Body of pancreas (tissue), 4 donors: ENCODE measurements at regions not wholly inside any gene's neighbourhood (a gene's known extent, or its start where the extent isn't known, plus 50 kb on each side); places are given as distances from the start of the nearest gene placed in this dataset.

Experiments used
- ATAC-seq: fragments of 150-250 bp; one replicate; pipeline ENCODE4 v1.9.1; 2016
- DNase-seq, 4 donors: peaks; one replicate each; pipeline ENCODE4 v3.0.0-alpha.2; 2019
- H3K27ac ChIP-seq, 4 donors: fragments of 200-600 bp; sonication (generic); 1 replicate in 3 of 4; 2 replicates in 1 of 4; pipeline versions ENCODE4 v1.5.1 to v1.6.1; 2016 to 2019; ENCODE audit warnings: mild to moderate bottlenecking in 1 of 4, mixed read lengths in 1 of 4, moderate library complexity in 1 of 4
- H3K27me3 ChIP-seq, 2 donors: fragments of 200-600 bp; sonication (generic); one replicate each; pipeline ENCODE4 v1.6.0; 2016; ENCODE audit warnings: mild to moderate bottlenecking in 1 of 2
- H3K36me3 ChIP-seq, 2 donors: fragments of 200-600 bp; sonication (generic); replicated peaks in 1 of 2; 2 replicates each; pipeline ENCODE4 v1.5.1; 2016; ENCODE audit warnings: low read depth in 2 of 2; ENCODE audit not compliant: insufficient read depth in 1 of 2
- H3K4me1 ChIP-seq: fragments of 200-600 bp; sonication (generic); one replicate; pipeline ENCODE4 v1.6.0; 2016
- H3K4me3 ChIP-seq, 2 donors: fragments of 200-600 bp; sonication (generic); 1 replicate in 1 of 2; 2 replicates in 1 of 2; pipeline ENCODE4 v1.5.1; 2016 to 2019
- H3K9me3 ChIP-seq, 3 donors: fragments of 200-600 bp; sonication (generic); 1 replicate in 2 of 3; 2 replicates in 1 of 3; pipeline ENCODE4 v1.5.1; 2016
- CTCF ChIP-seq, 7 experiments: fragments of 450-650 bp in 4 of 7; fragments of 200-600 bp in 3 of 7; sonication (generic) in 3 of 7; IDR thresholded peaks; one replicate each; pipeline ENCODE4 v1.5.1; 2016 to 2019; ENCODE audit warnings: antibody characterized with exemption in 7 of 7
- POLR2A ChIP-seq, 3 donors: fragments of 450-650 bp; IDR thresholded peaks; one replicate each; pipeline ENCODE4 v1.6.1; 2016; ENCODE audit warnings: antibody characterized with exemption in 3 of 3, mild to moderate bottlenecking in 2 of 3
- WGBS, 2 donors: methylation state at CpG; one replicate each; pipeline ENCODE4 v1.1.5; 2017; 5-methylcytosine and 5-hydroxymethylcytosine counted together
- intact Hi-C: fragments of 100-400 bp; cut with DNase I; formaldehyde crosslinking; loops from one replicate; pipeline ENCODE4 v1.15.1; 2023

- no peaks in the 10 kb centered on the region for H3K36me3 ChIP-seq
- intact Hi-C loops: no loop called here
- no peaks in the 10 kb centered on the region for H3K27me3 ChIP-seq
- WGBS, 2 donors: 76 to 96% methylated on average over 5 of the region's 5 CpGs
- H3K9me3 ChIP-seq: no peaks in the 10 kb centered on the region
- H3K4me3 ChIP-seq: no peak overlapping the region
- ATAC-seq: no peak
- H3K27ac ChIP-seq: no peak overlapping the region
- DNase-seq: no peak
- TF ChIP-seq CTCF (IDR thresholded peaks at IDR 0.05): no peak
- no peak for TF ChIP-seq POLR2A (IDR thresholded peaks at IDR 0.05)
- H3K4me1 ChIP-seq: peaks cover 3% of the 10 kb centered on the region
Observed at GRCh38 chr6:139680819-139681218, 306.4 kb upstream of the CITED2 start.

- Histone ChIP-seq H3K4me3 (no peak overlapping the region), H3K9me3 (no peaks in the 10 kb centered on the region), H3K4me1 (peaks cover 3% of the 10 kb centered on the region), H3K36me3 (no peaks in the 10 kb centered on the region), H3K27me3 (no peaks in the 10 kb centered on the region), H3K27ac (peak overlapping the region in 1 of 4 donors; percentile 25)
- TF ChIP-seq CTCF (IDR thresholded peaks at IDR 0.05) (no peak), POLR2A (IDR thresholded peaks at IDR 0.05) (no peak)
- no peak for DNase-seq
- 86 to 94% methylated on average over 3 of the region's 3 CpGs for WGBS, 2 donors
- no peak for ATAC-seq
- intact Hi-C loops: no loop called here
Observed at GRCh38 chr6:139679516-139680179, 305.2 kb upstream of the CITED2 start.

- TF ChIP-seq POLR2A (IDR thresholded peaks at IDR 0.05) (no peak), CTCF (IDR thresholded peaks at IDR 0.05) (no peak)
- intact Hi-C loops: no loop called here
Observed at GRCh38 chr6:139676718-139677117, 302.3 kb upstream of the CITED2 start.

GRCh38 chr6:139666284-139666683, 291.8 kb upstream of the CITED2 start:
- Histone ChIP-seq H3K9me3 (no peaks in the 10 kb centered on the region), H3K27me3 (no peaks in the 10 kb centered on the region), H3K4me3 (no peak overlapping the region), H3K27ac (no peak overlapping the region), H3K36me3 (no peaks in the 10 kb centered on the region), H3K4me1 (no peaks in the 10 kb centered on the region)
- DNase-seq (no peak), ATAC-seq (no peak)
- TF ChIP-seq CTCF (IDR thresholded peaks at IDR 0.05): no peak
- intact Hi-C loops: no loop called here

More at GRCh38 chr6:139676718-139677117, 302.3 kb upstream of the CITED2 start:
- ATAC-seq: no peak
- Histone ChIP-seq H3K27ac (no peak overlapping the region), H3K27me3 (no peaks in the 10 kb centered on the region), H3K4me1 (peaks cover 3% of the 10 kb centered on the region), H3K9me3 (no peaks in the 10 kb centered on the region), H3K36me3 (no peaks in the 10 kb centered on the region), H3K4me3 (no peak overlapping the region)
- no peak for DNase-seq

GRCh38 chr6:139663996-139664395, 289.5 kb upstream of the CITED2 start:
- no peak for TF ChIP-seq CTCF (IDR thresholded peaks at IDR 0.05)
- no peak for TF ChIP-seq POLR2A (IDR thresholded peaks at IDR 0.05)
- Histone ChIP-seq H3K36me3 (no peaks in the 10 kb centered on the region), H3K4me1 (peaks cover 12% of the 10 kb centered on the region), H3K27ac (no peak overlapping the region), H3K9me3 (no peaks in the 10 kb centered on the region), H3K27me3 (no peaks in the 10 kb centered on the region), H3K4me3 (no peak overlapping the region)
- WGBS, 2 donors: 95 to 98% methylated on average over 1 of the region's 1 CpG
- DNase-seq: no peak
- intact Hi-C loops: no loop called here
- no peak for ATAC-seq
